WTC11 (cell line): ENCODE measurements at regions not wholly inside any gene's neighbourhood (a gene's known extent, or its start where the extent isn't known, plus 50 kb on each side); places are given as distances from the start of the nearest gene placed in this dataset.

Experiments
- ATF3 ChIP-seq: sonication (generic); formaldehyde crosslinking; conservative IDR thresholded peaks from 2 replicates; pipeline ENCODE4 v1.8.1; 2022; ENCODE audit warnings: mild to moderate bottlenecking, missing genetic modification reagents
- CTCF ChIP-seq: fragments of 200-600 bp; IDR thresholded peaks from 2 replicates; pipeline ENCODE4 v1.8.0; 2022; ENCODE audit warnings: antibody characterized with exemption
- ELF4 ChIP-seq: sonication (generic); formaldehyde crosslinking; IDR thresholded peaks from 2 replicates; pipeline ENCODE4 v1.8.1; 2022; ENCODE audit warnings: low read depth, mild to moderate bottlenecking, moderate library complexity, missing genetic modification reagents
- ESRRA ChIP-seq: sonication (generic); formaldehyde crosslinking; IDR thresholded peaks from 2 replicates; pipeline ENCODE4 v1.8.1; 2022; ENCODE audit warnings: mild to moderate bottlenecking, missing genetic modification reagents, borderline replicate concordance
- ETV6 ChIP-seq: sonication (generic); formaldehyde crosslinking; IDR thresholded peaks from 2 replicates; pipeline ENCODE4 v1.8.1; 2022; ENCODE audit warnings: mild to moderate bottlenecking, missing genetic modification reagents
- GABPB1 ChIP-seq: sonication (generic); formaldehyde crosslinking; IDR thresholded peaks from 2 replicates; pipeline ENCODE4 v1.8.1; 2023; ENCODE audit warnings: mild to moderate bottlenecking, missing genetic modification reagents
- MAX ChIP-seq: sonication (generic); formaldehyde crosslinking; IDR thresholded peaks from 2 replicates; pipeline ENCODE4 v1.8.0; 2022; ENCODE audit warnings: mild to moderate bottlenecking, missing genetic modification reagents
- NFYB ChIP-seq: sonication (generic); formaldehyde crosslinking; conservative IDR thresholded peaks from 2 replicates; pipeline ENCODE4 v1.8.0; 2022; ENCODE audit warnings: low read depth, missing genetic modification reagents
- NR1H2 ChIP-seq: sonication (generic); formaldehyde crosslinking; IDR thresholded peaks from 2 replicates; pipeline ENCODE4 v1.9.0; 2021; ENCODE audit warnings: mild to moderate bottlenecking, moderate library complexity, missing genetic modification reagents
- NR3C1 ChIP-seq: sonication (generic); formaldehyde crosslinking; conservative IDR thresholded peaks from 2 replicates; pipeline ENCODE4 v1.8.1; 2023; ENCODE audit warnings: low read depth, mild to moderate bottlenecking, missing genetic modification reagents
- SOX15 ChIP-seq: fragments of 250-450 bp; sonication (Bioruptor Pico); IDR thresholded peaks from 2 replicates; pipeline ENCODE4 v1.9.0; 2021; ENCODE audit warnings: mild to moderate bottlenecking
- USF2 ChIP-seq: sonication (generic); formaldehyde crosslinking; IDR thresholded peaks from 2 replicates; pipeline ENCODE4 v1.8.1; 2023; ENCODE audit warnings: mild to moderate bottlenecking, missing genetic modification reagents, moderate library complexity
- ZNF281 ChIP-seq: sonication (generic); formaldehyde crosslinking; IDR thresholded peaks from 2 replicates; pipeline ENCODE4 v1.8.0; 2023; ENCODE audit warnings: mild to moderate bottlenecking, missing genetic modification reagents

GRCh38 chr6:71015392-71015791 lies 58.5 kb upstream of the B3GAT2 start:
- no peak for TF ChIP-seq CTCF
- TF ChIP-seq ETV6 (CRISPR knock-in tag), result no peak
- no peak for TF ChIP-seq ESRRA
- no peak for TF ChIP-seq ATF3
- no peak for TF ChIP-seq ZNF281 (CRISPR knock-in tag)
- TF ChIP-seq MAX (CRISPR knock-in tag), result no peak
- TF ChIP-seq ELF4 (CRISPR knock-in tag), result no peak
- no peak for TF ChIP-seq GABPB1 (CRISPR knock-in tag)
- no peak for TF ChIP-seq NFYB (CRISPR knock-in tag)
- TF ChIP-seq NR1H2 (CRISPR knock-in tag), result no peak
- no peak for TF ChIP-seq USF2
- TF ChIP-seq NR3C1 (CRISPR knock-in tag), result no peak
- TF ChIP-seq SOX15, result no peak
